OCI-LY1 (cell line): ENCODE measurements at regions not wholly inside any gene's neighbourhood (a gene's known extent, or its start where the extent isn't known, plus 50 kb on each side); places are given as distances from the start of the nearest gene placed in this dataset.

Source experiments
- EZH2 ChIP-seq: fragments of 200-600 bp; sonication (generic), shearing (Covaris generic); IDR thresholded peaks from 2 replicates; pipeline ENCODE4 v1.8.0; 2017; ENCODE audit warnings: borderline replicate concordance, mixed run types, mild to moderate bottlenecking, antibody characterized with exemption, low read length, moderate library complexity, mixed read lengths
- TF ChIP-seq, protein P1 (sequence below): fragments of 200-600 bp; sonication (generic), shearing (Covaris generic); IDR thresholded peaks from 2 replicates; pipeline ENCODE4 v1.5.1; 2017; ENCODE audit warnings: mild to moderate bottlenecking, antibody characterized with exemption, low read length, moderate library complexity, mixed read lengths

DNA sequence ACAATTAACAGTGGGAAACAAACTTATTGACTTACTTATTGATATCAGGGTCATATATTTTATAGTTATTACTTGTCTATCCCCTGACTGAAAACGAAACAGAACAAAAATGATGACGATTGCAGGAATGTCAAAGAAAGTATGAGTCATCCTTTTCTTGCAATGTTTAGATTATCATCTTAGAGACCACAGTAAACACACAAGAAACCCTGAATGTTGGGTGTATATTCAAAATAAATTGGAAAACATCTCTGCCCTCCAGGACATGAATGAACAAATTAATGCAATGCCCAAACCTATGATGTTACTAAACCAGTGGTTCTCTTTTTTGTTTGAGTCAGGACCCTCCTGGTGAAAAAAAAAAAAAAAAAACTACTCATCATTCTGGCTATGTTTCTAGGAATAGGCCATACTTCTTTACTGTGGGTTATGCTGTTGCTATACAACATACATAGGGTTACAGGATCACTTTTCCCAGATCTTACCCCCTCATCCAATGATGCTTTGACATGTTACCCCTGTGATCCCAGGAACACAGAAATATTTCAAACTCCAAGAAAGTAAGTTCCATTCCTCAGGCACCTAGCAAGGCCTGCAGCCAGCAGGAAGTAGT lies 623.4 kb upstream of the IGFBP3 start:
- TF ChIP-seq, protein P1, sequence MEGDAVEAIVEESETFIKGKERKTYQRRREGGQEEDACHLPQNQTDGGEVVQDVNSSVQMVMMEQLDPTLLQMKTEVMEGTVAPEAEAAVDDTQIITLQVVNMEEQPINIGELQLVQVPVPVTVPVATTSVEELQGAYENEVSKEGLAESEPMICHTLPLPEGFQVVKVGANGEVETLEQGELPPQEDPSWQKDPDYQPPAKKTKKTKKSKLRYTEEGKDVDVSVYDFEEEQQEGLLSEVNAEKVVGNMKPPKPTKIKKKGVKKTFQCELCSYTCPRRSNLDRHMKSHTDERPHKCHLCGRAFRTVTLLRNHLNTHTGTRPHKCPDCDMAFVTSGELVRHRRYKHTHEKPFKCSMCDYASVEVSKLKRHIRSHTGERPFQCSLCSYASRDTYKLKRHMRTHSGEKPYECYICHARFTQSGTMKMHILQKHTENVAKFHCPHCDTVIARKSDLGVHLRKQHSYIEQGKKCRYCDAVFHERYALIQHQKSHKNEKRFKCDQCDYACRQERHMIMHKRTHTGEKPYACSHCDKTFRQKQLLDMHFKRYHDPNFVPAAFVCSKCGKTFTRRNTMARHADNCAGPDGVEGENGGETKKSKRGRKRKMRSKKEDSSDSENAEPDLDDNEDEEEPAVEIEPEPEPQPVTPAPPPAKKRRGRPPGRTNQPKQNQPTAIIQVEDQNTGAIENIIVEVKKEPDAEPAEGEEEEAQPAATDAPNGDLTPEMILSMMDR = no peak
- TF ChIP-seq EZH2 = no peak
